ENCODE measurements at regions not wholly inside any gene's neighbourhood (a gene's known extent, or its start where the extent isn't known, plus 50 kb on each side); places are given as distances from the start of the nearest gene placed in this dataset.

GRCh38 chrX:23133551-23133950, 133.8 kb downstream of the DDX53 start:
- FAIRE-seq (no peak), DNase-seq (ENCODE audit: insufficient read length) (no peak)
- TF ChIP-seq TAF1 (IDR thresholded peaks at IDR 0.05; ENCODE audit: borderline replicate concordance, low read depth, low read length) (no peak), POLR2A (IDR thresholded peaks at IDR 0.05; ENCODE audit: low read depth, low read length) (no peak), POLR2AphosphoS5 (IDR thresholded peaks at IDR 0.05; ENCODE audit: low read depth, low read length) (no peak)

DNA sequence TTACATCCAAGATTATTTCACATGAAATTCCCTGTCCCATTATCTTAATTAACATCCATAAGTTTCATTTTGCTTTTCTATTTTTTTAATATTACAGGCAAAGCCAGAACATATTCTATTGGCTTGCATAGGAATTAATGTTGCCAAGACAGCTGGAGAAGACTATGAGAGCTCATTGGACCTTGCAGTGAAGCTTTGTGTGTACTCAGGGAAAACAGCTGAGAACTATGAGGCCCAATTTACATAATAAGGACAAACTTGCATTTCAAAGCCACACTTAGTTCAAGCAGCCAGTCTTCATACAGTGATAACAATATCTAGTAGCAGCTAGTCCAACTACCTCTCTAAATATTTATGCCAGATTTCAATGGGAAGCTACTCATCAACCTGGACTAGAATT, 134.4 kb downstream of the DDX53 start:
- peak; percentile 5 for FAIRE-seq

DNA sequence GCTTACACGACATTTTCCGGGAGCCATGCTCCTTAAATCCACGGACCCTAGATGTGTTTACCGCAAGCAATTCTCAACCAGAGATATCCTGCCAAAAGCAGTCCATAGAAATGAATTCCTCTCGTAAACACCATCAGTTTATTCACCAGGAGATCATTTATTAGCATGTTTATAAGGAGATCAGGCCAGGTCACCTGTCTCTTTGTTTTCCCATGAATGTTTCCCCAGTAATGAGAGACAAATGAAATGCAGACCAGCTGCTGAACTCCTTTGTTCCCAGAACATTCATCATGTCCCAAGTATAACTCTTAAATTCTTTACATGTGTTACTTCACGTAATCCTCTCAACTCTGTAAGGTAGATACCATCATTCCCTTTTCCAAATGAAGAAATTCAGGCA, 137.1 kb downstream of the DDX53 start:
- DNase-seq (ENCODE audit: insufficient read length), result no peak
- no peak for FAIRE-seq
- no peak for TF ChIP-seq POLR2A (IDR thresholded peaks at IDR 0.05; ENCODE audit: low read depth, low read length)
- TF ChIP-seq TAF1 (IDR thresholded peaks at IDR 0.05; ENCODE audit: borderline replicate concordance, low read depth, low read length), result no peak
- no peak for TF ChIP-seq POLR2AphosphoS5 (IDR thresholded peaks at IDR 0.05; ENCODE audit: low read depth, low read length)

More for the DNA sequence above, 134.4 kb downstream of the DDX53 start:
- TF ChIP-seq POLR2AphosphoS5 (IDR thresholded peaks at IDR 0.05; ENCODE audit: low read depth, low read length) (no peak), POLR2A (IDR thresholded peaks at IDR 0.05; ENCODE audit: low read depth, low read length) (no peak), TAF1 (IDR thresholded peaks at IDR 0.05; ENCODE audit: borderline replicate concordance, low read depth, low read length) (no peak)
- no peak for DNase-seq (ENCODE audit: insufficient read length)

DNA sequence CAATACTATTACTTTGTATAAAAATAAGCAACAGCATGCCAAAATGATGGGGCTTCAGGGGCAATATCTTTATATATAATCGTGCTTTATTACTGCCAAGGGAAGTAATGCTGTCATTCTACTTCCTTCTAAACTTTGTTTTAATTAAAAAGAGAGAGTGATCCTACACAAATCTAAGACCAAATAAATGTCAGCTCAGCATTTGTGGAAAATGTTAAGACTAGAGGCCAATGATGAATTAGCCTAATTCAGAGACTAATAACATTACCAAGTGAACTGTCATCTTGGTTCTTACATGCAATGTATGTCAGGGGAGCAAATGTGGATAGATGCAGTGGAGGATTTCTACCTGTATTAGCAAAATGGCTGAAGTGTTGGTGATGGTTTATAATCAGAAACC, 166.4 kb upstream of the PTCHD1 start:
- no peak for DNase-seq (ENCODE audit: insufficient read length)
- no peak for FAIRE-seq
- TF ChIP-seq TAF1 (IDR thresholded peaks at IDR 0.05; ENCODE audit: borderline replicate concordance, low read depth, low read length), result no peak
- TF ChIP-seq POLR2AphosphoS5 (IDR thresholded peaks at IDR 0.05; ENCODE audit: low read depth, low read length), result no peak
- no peak for TF ChIP-seq POLR2A (IDR thresholded peaks at IDR 0.05; ENCODE audit: low read depth, low read length)

DNA sequence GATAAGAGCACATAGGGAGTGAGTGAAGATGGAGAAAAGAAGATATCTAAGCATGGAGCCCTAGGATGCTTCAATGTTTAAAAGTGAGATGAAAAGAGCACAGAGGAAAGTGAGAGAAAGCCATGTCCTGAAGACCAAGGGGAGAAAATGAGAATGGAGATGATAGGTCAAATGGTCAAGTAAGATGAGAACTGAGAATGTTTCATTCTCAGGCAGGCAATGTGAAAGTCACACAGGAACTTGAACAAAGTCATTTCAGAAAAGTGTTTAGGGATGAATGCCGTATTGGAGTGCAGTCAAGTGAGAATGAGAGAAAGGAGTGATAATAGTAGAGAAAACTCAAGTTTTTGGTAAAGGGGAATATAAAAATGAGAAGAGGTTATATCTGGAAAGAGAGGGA, 148.7 kb upstream of the PTCHD1 start:
- TF ChIP-seq POLR2A (IDR thresholded peaks at IDR 0.05; ENCODE audit: low read depth, low read length), result no peak
- no peak for TF ChIP-seq POLR2AphosphoS5 (IDR thresholded peaks at IDR 0.05; ENCODE audit: low read depth, low read length)
- TF ChIP-seq TAF1 (IDR thresholded peaks at IDR 0.05; ENCODE audit: borderline replicate concordance, low read depth, low read length), result no peak
- DNase-seq (ENCODE audit: insufficient read length) (no peak), FAIRE-seq (no peak)

GRCh38 chrX:23187819-23188218, 146.8 kb upstream of the PTCHD1 start:
- FAIRE-seq, result no peak
- no peak for TF ChIP-seq POLR2A (IDR thresholded peaks at IDR 0.05; ENCODE audit: low read depth, low read length)
- no peak for TF ChIP-seq TAF1 (IDR thresholded peaks at IDR 0.05; ENCODE audit: borderline replicate concordance, low read depth, low read length)
- TF ChIP-seq POLR2AphosphoS5 (IDR thresholded peaks at IDR 0.05; ENCODE audit: low read depth, low read length), result no peak
- DNase-seq (ENCODE audit: insufficient read length), result no peak

GRCh38 chrX:23194885-23195554, 139.6 kb upstream of the PTCHD1 start:
- FAIRE-seq (no peak), DNase-seq (ENCODE audit: insufficient read length) (no peak)
- TF ChIP-seq TAF1 (IDR thresholded peaks at IDR 0.05; ENCODE audit: borderline replicate concordance, low read depth, low read length) (no peak), POLR2AphosphoS5 (IDR thresholded peaks at IDR 0.05; ENCODE audit: low read depth, low read length) (no peak), POLR2A (IDR thresholded peaks at IDR 0.05; ENCODE audit: low read depth, low read length) (no peak)

DNA sequence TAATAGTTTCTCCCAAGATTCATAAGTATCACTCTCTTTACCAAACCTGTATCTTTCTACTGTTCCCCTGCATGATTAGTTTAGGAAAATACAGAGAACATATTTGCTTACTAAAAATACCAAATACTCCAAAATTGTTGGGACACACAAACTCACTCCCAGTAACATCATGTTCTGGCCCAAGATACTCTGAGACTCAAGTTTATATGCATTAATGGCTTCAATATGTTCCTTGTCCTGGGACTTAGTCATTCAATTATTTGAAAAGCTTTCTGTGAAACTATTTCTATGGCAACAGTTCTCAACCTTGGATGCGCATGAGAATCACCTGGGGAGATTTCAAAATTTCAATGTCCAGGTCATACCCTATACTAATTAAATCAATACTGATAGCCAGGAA, 138.9 kb upstream of the PTCHD1 start:
- no peak for TF ChIP-seq TAF1 (IDR thresholded peaks at IDR 0.05; ENCODE audit: borderline replicate concordance, low read depth, low read length)
- no peak for TF ChIP-seq POLR2A (IDR thresholded peaks at IDR 0.05; ENCODE audit: low read depth, low read length)
- no peak for TF ChIP-seq POLR2AphosphoS5 (IDR thresholded peaks at IDR 0.05; ENCODE audit: low read depth, low read length)
- FAIRE-seq (no peak), DNase-seq (ENCODE audit: insufficient read length) (no peak)

DNA sequence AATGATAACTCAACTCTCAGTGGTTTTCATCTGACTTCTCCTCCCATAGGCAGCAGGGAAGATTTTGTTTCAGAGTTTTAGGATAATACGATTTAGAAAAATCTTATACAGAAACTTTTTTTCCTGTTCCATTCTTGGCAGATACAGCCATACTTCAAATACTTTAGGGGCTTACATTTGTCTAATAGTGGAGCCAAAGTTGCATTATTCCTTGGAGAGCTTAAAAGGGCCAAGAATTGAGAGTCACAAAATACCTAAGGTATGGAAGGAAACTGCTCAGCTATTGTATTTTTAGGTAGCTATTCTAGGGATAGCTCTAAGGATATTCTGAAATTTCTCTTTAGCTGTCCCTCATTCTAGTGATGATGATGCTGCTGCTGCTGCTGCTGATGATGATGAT, 132.9 kb upstream of the PTCHD1 start:
- no peak for TF ChIP-seq POLR2A (IDR thresholded peaks at IDR 0.05; ENCODE audit: low read depth, low read length)
- no peak for TF ChIP-seq TAF1 (IDR thresholded peaks at IDR 0.05; ENCODE audit: borderline replicate concordance, low read depth, low read length)
- TF ChIP-seq POLR2AphosphoS5 (IDR thresholded peaks at IDR 0.05; ENCODE audit: low read depth, low read length), result no peak
- DNase-seq (ENCODE audit: insufficient read length), result no peak
- no peak for FAIRE-seq

GRCh38 chrX:23202326-23202725, 132.3 kb upstream of the PTCHD1 start:
- DNase-seq (ENCODE audit: insufficient read length) (no peak), FAIRE-seq (no peak)
- TF ChIP-seq POLR2AphosphoS5 (IDR thresholded peaks at IDR 0.05; ENCODE audit: low read depth, low read length) (no peak), POLR2A (IDR thresholded peaks at IDR 0.05; ENCODE audit: low read depth, low read length) (no peak), TAF1 (IDR thresholded peaks at IDR 0.05; ENCODE audit: borderline replicate concordance, low read depth, low read length) (no peak)

- no peak for FAIRE-seq
Observed at GRCh38 chrX:23223169-23223568, 111.5 kb upstream of the PTCHD1 start.

GRCh38 chrX:23228454-23228853, 106.2 kb upstream of the PTCHD1 start:
- no peak for TF ChIP-seq TAF1 (IDR thresholded peaks at IDR 0.05; ENCODE audit: borderline replicate concordance, low read depth, low read length)
- TF ChIP-seq POLR2A (IDR thresholded peaks at IDR 0.05; ENCODE audit: low read depth, low read length), result no peak
- no peak for TF ChIP-seq POLR2AphosphoS5 (IDR thresholded peaks at IDR 0.05; ENCODE audit: low read depth, low read length)
- no peak for FAIRE-seq
- DNase-seq (ENCODE audit: insufficient read length), result no peak

More at GRCh38 chrX:23223169-23223568, 111.5 kb upstream of the PTCHD1 start:
- no peak for DNase-seq (ENCODE audit: insufficient read length)
- TF ChIP-seq POLR2AphosphoS5 (IDR thresholded peaks at IDR 0.05; ENCODE audit: low read depth, low read length) (no peak), TAF1 (IDR thresholded peaks at IDR 0.05; ENCODE audit: borderline replicate concordance, low read depth, low read length) (no peak)
